ENCODE measurements at regions not wholly inside any gene's neighbourhood (a gene's known extent, or its start where the extent isn't known, plus 50 kb on each side); places are given as distances from the start of the nearest gene placed in this dataset.

DNA sequence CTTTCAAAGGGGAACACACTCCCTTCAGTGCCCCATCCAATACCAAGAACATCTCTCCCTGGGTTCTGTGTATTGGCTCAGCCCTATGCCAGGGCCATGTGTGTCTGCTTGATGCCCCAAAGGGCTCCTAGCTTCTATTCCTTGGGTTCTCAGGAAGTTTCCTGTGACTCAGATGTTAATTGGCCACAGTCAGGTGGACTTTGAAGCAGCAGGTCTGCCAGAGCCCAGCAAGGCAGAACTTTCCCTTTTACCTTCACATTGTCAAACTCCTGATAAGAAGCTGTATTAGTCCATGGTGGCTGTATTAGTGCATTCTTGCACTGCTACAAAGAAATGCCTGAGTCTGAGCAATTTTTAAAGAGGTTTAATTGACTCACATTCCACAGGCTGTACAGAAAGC lies 116.0 kb upstream of the PTPRT start:
- Histone ChIP-seq H3K9ac (ENCODE audit: low read depth, low read length) (no peak overlapping the region), H3K4me3 (ENCODE audit: low read depth in 1 of 2, low read length in 2 of 2) (no peak overlapping the region), H2AFZ (ENCODE audit: low read depth, low read length) (no peak overlapping the region), H3K36me3 (ENCODE audit: insufficient read depth, low read length) (no peaks in the 10 kb centered on the region), H3K9me3 (ENCODE audit: insufficient read depth, low read length, severe bottlenecking) (no peaks in the 10 kb centered on the region), H3K4me1 (ENCODE audit: insufficient read depth, low read length) (no peaks in the 10 kb centered on the region), H3K27ac (ENCODE audit: low read length) (no peak overlapping the region), H4K20me1 (ENCODE audit: insufficient read depth, low read length) (no peaks in the 10 kb centered on the region), H3K79me2 (ENCODE audit: insufficient read depth, low read length) (no peaks in the 10 kb centered on the region), H3K27me3 (ENCODE audit: insufficient read depth, low read length, poor library complexity) (no peaks in the 10 kb centered on the region), H3K4me2 (ENCODE audit: insufficient read depth, low read length) (no peak overlapping the region)
- no peak for DNase-seq
- TF ChIP-seq, protein P1, sequence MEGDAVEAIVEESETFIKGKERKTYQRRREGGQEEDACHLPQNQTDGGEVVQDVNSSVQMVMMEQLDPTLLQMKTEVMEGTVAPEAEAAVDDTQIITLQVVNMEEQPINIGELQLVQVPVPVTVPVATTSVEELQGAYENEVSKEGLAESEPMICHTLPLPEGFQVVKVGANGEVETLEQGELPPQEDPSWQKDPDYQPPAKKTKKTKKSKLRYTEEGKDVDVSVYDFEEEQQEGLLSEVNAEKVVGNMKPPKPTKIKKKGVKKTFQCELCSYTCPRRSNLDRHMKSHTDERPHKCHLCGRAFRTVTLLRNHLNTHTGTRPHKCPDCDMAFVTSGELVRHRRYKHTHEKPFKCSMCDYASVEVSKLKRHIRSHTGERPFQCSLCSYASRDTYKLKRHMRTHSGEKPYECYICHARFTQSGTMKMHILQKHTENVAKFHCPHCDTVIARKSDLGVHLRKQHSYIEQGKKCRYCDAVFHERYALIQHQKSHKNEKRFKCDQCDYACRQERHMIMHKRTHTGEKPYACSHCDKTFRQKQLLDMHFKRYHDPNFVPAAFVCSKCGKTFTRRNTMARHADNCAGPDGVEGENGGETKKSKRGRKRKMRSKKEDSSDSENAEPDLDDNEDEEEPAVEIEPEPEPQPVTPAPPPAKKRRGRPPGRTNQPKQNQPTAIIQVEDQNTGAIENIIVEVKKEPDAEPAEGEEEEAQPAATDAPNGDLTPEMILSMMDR (IDR thresholded peaks at IDR 0.05; ENCODE audit: borderline replicate concordance, extremely low read depth, low read length, poor library complexity, severe bottlenecking), result no peak
- no peak for TF ChIP-seq EZH2 (IDR thresholded peaks at IDR 0.05; ENCODE audit: borderline replicate concordance, low read depth, low read length, severe bottlenecking)
- no peak for ATAC-seq (ENCODE audit: insufficient read depth, low read depth)

DNA sequence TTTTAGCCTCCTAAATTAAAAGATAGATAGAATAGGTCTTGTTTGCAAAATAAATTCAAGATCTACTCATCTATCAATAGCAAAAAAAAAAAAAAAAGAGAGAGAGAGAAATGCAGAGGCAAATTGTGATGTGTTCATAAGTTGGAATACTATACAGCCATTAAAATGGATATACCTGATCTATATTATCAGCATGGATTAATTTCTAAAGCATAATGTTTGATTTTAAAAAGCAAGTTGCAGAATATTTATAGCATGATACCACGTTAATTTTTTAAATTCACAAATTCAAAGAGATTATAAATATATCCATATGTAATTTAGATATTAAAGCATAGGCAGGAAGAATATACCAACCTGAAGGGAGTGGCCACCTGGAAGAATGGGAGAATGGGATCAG lies 114.9 kb upstream of the PTPRT start:
- Histone ChIP-seq H3K27me3 (ENCODE audit: insufficient read depth, low read length, poor library complexity) (no peaks in the 10 kb centered on the region), H3K9me3 (ENCODE audit: insufficient read depth, low read length, severe bottlenecking) (no peaks in the 10 kb centered on the region), H4K20me1 (ENCODE audit: insufficient read depth, low read length) (no peaks in the 10 kb centered on the region), H3K36me3 (ENCODE audit: insufficient read depth, low read length) (no peaks in the 10 kb centered on the region), H3K79me2 (ENCODE audit: insufficient read depth, low read length) (no peaks in the 10 kb centered on the region), H3K4me3 (ENCODE audit: low read depth in 1 of 2, low read length in 2 of 2) (no peak overlapping the region), H3K27ac (ENCODE audit: low read length) (no peak overlapping the region), H2AFZ (ENCODE audit: low read depth, low read length) (no peak overlapping the region), H3K9ac (ENCODE audit: low read depth, low read length) (no peak overlapping the region), H3K4me1 (ENCODE audit: insufficient read depth, low read length) (no peaks in the 10 kb centered on the region), H3K4me2 (ENCODE audit: insufficient read depth, low read length) (no peak overlapping the region)
- ATAC-seq (ENCODE audit: insufficient read depth, low read depth) (no peak), DNase-seq (no peak)
- TF ChIP-seq, protein P1 (IDR thresholded peaks at IDR 0.05; ENCODE audit: borderline replicate concordance, extremely low read depth, low read length, poor library complexity, severe bottlenecking), result no peak
- TF ChIP-seq EZH2 (IDR thresholded peaks at IDR 0.05; ENCODE audit: borderline replicate concordance, low read depth, low read length, severe bottlenecking), result no peak

DNA sequence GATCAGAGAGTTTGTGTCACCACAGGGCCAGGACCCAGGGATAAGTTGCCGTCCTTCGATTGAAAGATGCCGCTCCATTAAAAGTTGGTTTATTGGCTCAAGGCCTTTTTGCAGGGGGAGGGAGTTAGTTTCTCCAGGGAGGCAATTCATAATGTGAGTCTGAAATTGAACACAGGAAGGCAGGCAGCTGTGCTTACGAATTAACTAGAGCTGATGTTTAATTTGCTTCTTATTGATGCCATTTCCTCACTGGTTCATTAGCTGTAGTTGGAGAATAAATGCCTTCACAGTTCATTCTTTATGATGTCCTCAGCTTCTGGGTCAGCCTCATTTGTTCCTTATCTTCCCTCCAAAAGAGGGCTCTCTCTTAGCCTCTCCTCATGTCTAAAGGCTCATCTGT lies 113.2 kb upstream of the PTPRT start:
- Histone ChIP-seq H2AFZ (ENCODE audit: low read depth, low read length) (no peak overlapping the region), H3K27ac (ENCODE audit: low read length) (no peak overlapping the region), H3K27me3 (ENCODE audit: insufficient read depth, low read length, poor library complexity) (peaks cover 5% of the 10 kb centered on the region), H3K9ac (ENCODE audit: low read depth, low read length) (no peak overlapping the region), H3K4me1 (ENCODE audit: insufficient read depth, low read length) (no peaks in the 10 kb centered on the region), H3K4me2 (ENCODE audit: insufficient read depth, low read length) (no peak overlapping the region), H3K4me3 (ENCODE audit: low read depth in 1 of 2, low read length in 2 of 2) (no peak overlapping the region), H3K9me3 (ENCODE audit: insufficient read depth, low read length, severe bottlenecking) (no peaks in the 10 kb centered on the region), H3K36me3 (ENCODE audit: insufficient read depth, low read length) (no peaks in the 10 kb centered on the region), H3K79me2 (ENCODE audit: insufficient read depth, low read length) (no peaks in the 10 kb centered on the region), H4K20me1 (ENCODE audit: insufficient read depth, low read length) (no peaks in the 10 kb centered on the region)
- DNase-seq (no peak), ATAC-seq (ENCODE audit: insufficient read depth, low read depth) (no peak)
- TF ChIP-seq, protein P1 (IDR thresholded peaks at IDR 0.05; ENCODE audit: borderline replicate concordance, extremely low read depth, low read length, poor library complexity, severe bottlenecking), result no peak
- TF ChIP-seq EZH2 (IDR thresholded peaks at IDR 0.05; ENCODE audit: borderline replicate concordance, low read depth, low read length, severe bottlenecking), result no peak

DNA sequence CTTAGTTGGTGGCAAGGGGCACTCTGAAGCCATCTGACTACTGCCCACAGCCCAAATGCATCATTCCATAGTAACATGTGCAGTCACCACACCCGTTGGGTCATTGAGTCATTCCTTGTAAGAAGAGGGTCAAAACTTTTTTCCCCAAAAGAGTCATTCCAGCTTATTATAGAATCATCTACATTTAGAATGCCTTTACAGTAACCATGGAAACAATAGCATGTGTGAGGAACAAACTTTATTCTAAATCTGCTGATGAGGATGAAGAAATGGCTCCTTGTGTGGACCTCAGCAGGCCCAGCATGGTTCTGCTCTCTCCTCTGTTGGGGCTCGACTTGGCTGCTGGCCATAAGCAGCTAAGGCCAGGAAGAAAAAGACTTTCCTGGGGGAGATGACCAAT lies 111.2 kb upstream of the PTPRT start:
- Histone ChIP-seq H3K4me2 (ENCODE audit: insufficient read depth, low read length) (no peak overlapping the region), H3K36me3 (ENCODE audit: insufficient read depth, low read length) (no peaks in the 10 kb centered on the region), H3K79me2 (ENCODE audit: insufficient read depth, low read length) (no peaks in the 10 kb centered on the region), H3K9me3 (ENCODE audit: insufficient read depth, low read length, severe bottlenecking) (no peaks in the 10 kb centered on the region), H3K4me3 (ENCODE audit: low read depth in 1 of 2, low read length in 2 of 2) (no peak overlapping the region), H3K27me3 (ENCODE audit: insufficient read depth, low read length, poor library complexity) (peaks cover 5% of the 10 kb centered on the region), H3K9ac (ENCODE audit: low read depth, low read length) (no peak overlapping the region), H4K20me1 (ENCODE audit: insufficient read depth, low read length) (no peaks in the 10 kb centered on the region), H3K4me1 (ENCODE audit: insufficient read depth, low read length) (no peaks in the 10 kb centered on the region), H2AFZ (ENCODE audit: low read depth, low read length) (no peak overlapping the region), H3K27ac (ENCODE audit: low read length) (no peak overlapping the region)
- ATAC-seq (ENCODE audit: insufficient read depth, low read depth) (no peak), DNase-seq (no peak)
- TF ChIP-seq EZH2 (IDR thresholded peaks at IDR 0.05; ENCODE audit: borderline replicate concordance, low read depth, low read length, severe bottlenecking), result no peak
- TF ChIP-seq, protein P1 (IDR thresholded peaks at IDR 0.05; ENCODE audit: borderline replicate concordance, extremely low read depth, low read length, poor library complexity, severe bottlenecking), result no peak
